OCI-LY1 (cell line): ENCODE measurements at regions not wholly inside any gene's neighbourhood (a gene's known extent, or its start where the extent isn't known, plus 50 kb on each side); places are given as distances from the start of the nearest gene placed in this dataset.

Experiments used
- EZH2 ChIP-seq: fragments of 200-600 bp; sonication (generic), shearing (Covaris generic); IDR thresholded peaks from 2 replicates; pipeline ENCODE4 v1.8.0; 2017; ENCODE audit warnings: borderline replicate concordance, mixed run types, mild to moderate bottlenecking, antibody characterized with exemption, low read length, moderate library complexity, mixed read lengths
- TF ChIP-seq, protein P1 (sequence below): fragments of 200-600 bp; sonication (generic), shearing (Covaris generic); IDR thresholded peaks from 2 replicates; pipeline ENCODE4 v1.5.1; 2017; ENCODE audit warnings: mild to moderate bottlenecking, antibody characterized with exemption, low read length, moderate library complexity, mixed read lengths

DNA sequence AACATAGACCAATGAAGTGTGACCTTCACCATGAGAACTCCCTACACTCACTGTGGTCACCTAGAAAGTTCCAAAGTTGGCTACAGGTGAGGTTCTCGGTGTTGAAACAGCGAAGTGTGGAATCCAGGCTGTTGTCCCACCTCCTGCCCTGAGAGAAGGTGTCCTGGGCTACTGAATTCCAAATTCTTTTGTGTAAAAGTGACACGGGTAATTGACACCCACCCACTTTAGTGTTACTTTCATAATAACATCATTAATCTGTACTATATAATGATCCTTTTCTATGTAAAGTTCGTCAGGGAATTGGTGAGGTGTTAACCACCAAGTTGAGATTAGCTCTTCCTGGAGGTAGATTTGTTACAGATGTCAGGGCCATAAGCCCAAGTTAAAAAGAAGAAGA is 690.7 kb downstream of the RWDD3 start:
- TF ChIP-seq, protein P1, sequence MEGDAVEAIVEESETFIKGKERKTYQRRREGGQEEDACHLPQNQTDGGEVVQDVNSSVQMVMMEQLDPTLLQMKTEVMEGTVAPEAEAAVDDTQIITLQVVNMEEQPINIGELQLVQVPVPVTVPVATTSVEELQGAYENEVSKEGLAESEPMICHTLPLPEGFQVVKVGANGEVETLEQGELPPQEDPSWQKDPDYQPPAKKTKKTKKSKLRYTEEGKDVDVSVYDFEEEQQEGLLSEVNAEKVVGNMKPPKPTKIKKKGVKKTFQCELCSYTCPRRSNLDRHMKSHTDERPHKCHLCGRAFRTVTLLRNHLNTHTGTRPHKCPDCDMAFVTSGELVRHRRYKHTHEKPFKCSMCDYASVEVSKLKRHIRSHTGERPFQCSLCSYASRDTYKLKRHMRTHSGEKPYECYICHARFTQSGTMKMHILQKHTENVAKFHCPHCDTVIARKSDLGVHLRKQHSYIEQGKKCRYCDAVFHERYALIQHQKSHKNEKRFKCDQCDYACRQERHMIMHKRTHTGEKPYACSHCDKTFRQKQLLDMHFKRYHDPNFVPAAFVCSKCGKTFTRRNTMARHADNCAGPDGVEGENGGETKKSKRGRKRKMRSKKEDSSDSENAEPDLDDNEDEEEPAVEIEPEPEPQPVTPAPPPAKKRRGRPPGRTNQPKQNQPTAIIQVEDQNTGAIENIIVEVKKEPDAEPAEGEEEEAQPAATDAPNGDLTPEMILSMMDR, result no peak
- no peak for TF ChIP-seq EZH2
